SK-N-SH (cell line): ENCODE measurements at regions not wholly inside any gene's neighbourhood (a gene's known extent, or its start where the extent isn't known, plus 50 kb on each side); places are given as distances from the start of the nearest gene placed in this dataset.

Experiments used
- CTCF ChIA-PET: fragments of 300-600, 350-600 bp; formaldehyde crosslinking; extraction: SDS; loops from one replicate; lab custom pipeline; 2021; lab: Yijun Ruan, JAX
- POLR2A ChIA-PET: fragments of 350-600 bp; sonication (Branson Sonifier 250); formaldehyde crosslinking; extraction: SDS; loops from one replicate; lab custom pipeline; 2020; ENCODE audit warnings: antibody characterized with exemption, inconsistent platforms; lab: Yijun Ruan, JAX
- DNase-seq: peaks from one replicate; pipeline ENCODE4 v3.0.0; 2012
- H2AFZ ChIP-seq: fragments of 200-600 bp; sonication (generic); 2 replicates; pipeline ENCODE4 v1.8.1; 2016; ENCODE audit warnings: antibody characterized with exemption, mild to moderate bottlenecking, low read depth
- H3F3A ChIP-seq: fragments of 200-600 bp; sonication (generic); replicated peaks from 2 replicates; pipeline ENCODE3; 2016; ENCODE audit warnings: antibody characterized with exemption, mild to moderate bottlenecking; ENCODE audit not compliant: insufficient read depth
- H3K27ac ChIP-seq, 2 experiments: fragments of 200-500 bp in 1 of 2; fragments of 200-600 bp in 1 of 2; sonication (Bioruptor generic) in 1 of 2; sonication (generic), shearing (Covaris generic) in 1 of 2; 2 replicates each; pipeline versions ENCODE4 v1.5.1 to v1.6.1; 2014 to 2016; ENCODE audit warnings: low read depth in 2 of 2, inconsistent platforms in 1 of 2, low read length in 1 of 2, mild to moderate bottlenecking in 1 of 2, mixed read lengths in 1 of 2
- H3K27me3 ChIP-seq: fragments of 200-600 bp; sonication (generic), shearing (Covaris generic); 2 replicates; pipeline ENCODE4 v1.6.1; 2016; ENCODE audit warnings: mixed run types; ENCODE audit not compliant: insufficient read depth
- H3K36me3 ChIP-seq, 2 experiments: fragments of 200-500 bp in 1 of 2; fragments of 200-600 bp in 1 of 2; sonication (Bioruptor generic) in 1 of 2; sonication (generic) in 1 of 2; replicated peaks in 1 of 2; 2 replicates each; pipeline versions ENCODE3 to v1.5.1; 2014 to 2016; ENCODE audit warnings: low read length in 1 of 2, mild to moderate bottlenecking in 1 of 2; ENCODE audit not compliant: insufficient read depth in 2 of 2, control insufficient read depth in 1 of 2
- H3K4me1 ChIP-seq, 2 experiments: fragments of 200-500 bp in 1 of 2; fragments of 200-600 bp in 1 of 2; sonication (Bioruptor generic) in 1 of 2; sonication (generic), shearing (Covaris generic) in 1 of 2; 2 replicates each; pipeline versions ENCODE4 v1.5.1 to v1.6.1; 2014 to 2016; ENCODE audit warnings: low read depth in 1 of 2, low read length in 1 of 2, mixed run types in 1 of 2; ENCODE audit not compliant: insufficient read depth in 2 of 2, control insufficient read depth in 1 of 2
- H3K4me2 ChIP-seq: fragments of 200-600 bp; sonication (generic), shearing (Covaris generic); 2 replicates; pipeline ENCODE4 v1.6.1; 2017; ENCODE audit warnings: mixed run types
- H3K4me3 ChIP-seq, 2 experiments: fragments of 200-500 bp in 1 of 2; fragments of 200-600 bp in 1 of 2; sonication (Bioruptor generic) in 1 of 2; sonication (generic), shearing (Covaris generic) in 1 of 2; 2 replicates each; pipeline versions ENCODE4 v1.5.1 to v1.8.1; 2014 to 2016; ENCODE audit warnings: low read depth in 2 of 2, inconsistent platforms in 1 of 2, low read length in 1 of 2, mild to moderate bottlenecking in 1 of 2, mixed read lengths in 1 of 2, moderate library complexity in 1 of 2
- H3K79me2 ChIP-seq: fragments of 200-600 bp; sonication (generic); 2 replicates; pipeline ENCODE4 v1.8.1; 2017; ENCODE audit warnings: mild to moderate bottlenecking; ENCODE audit not compliant: insufficient read depth
- H3K9ac ChIP-seq: fragments of 200-600 bp; sonication (generic); 2 replicates; pipeline ENCODE4 v1.6.1; 2017; ENCODE audit warnings: mixed run types
- H3K9me2 ChIP-seq: fragments of 200-600 bp; sonication (generic); 2 replicates; pipeline ENCODE4 v1.6.1; 2017; ENCODE audit warnings: mixed run types
- H3K9me3 ChIP-seq: fragments of 200-600 bp; sonication (generic); 2 replicates; pipeline ENCODE4 v1.6.1; 2017; ENCODE audit warnings: mixed run types, mild to moderate bottlenecking, moderate library complexity
- H4K20me1 ChIP-seq: fragments of 200-600 bp; sonication (generic); 2 replicates; pipeline ENCODE4 v1.6.1; 2017; ENCODE audit warnings: mild to moderate bottlenecking, mixed run types; ENCODE audit not compliant: insufficient read depth
- CHD2 ChIP-seq: fragments of 150-350 bp; IDR thresholded peaks from 2 replicates; pipeline ENCODE4 v1.6.1; 2018; ENCODE audit warnings: low read length; ENCODE audit not compliant: partially characterized antibody
- ELF1 ChIP-seq: IDR thresholded peaks from 2 replicates; pipeline ENCODE4 v1.4.0; 2012
- EP300 ChIP-seq, 2 experiments: IDR thresholded peaks; 2 replicates each; pipeline versions ENCODE4 v1.4.0 to v1.6.1; 2012; ENCODE audit warnings: borderline replicate concordance in 1 of 2, low read depth in 1 of 2, low read length in 1 of 2
- EZH2phosphoT487 ChIP-seq: fragments of 200-600 bp; sonication (generic); IDR thresholded peaks from 2 replicates; pipeline ENCODE4 v1.6.1; 2017; ENCODE audit warnings: low read depth, mixed run types, mild to moderate bottlenecking, antibody characterized with exemption, moderate library complexity, borderline replicate concordance
- FOSL2 ChIP-seq: IDR thresholded peaks from 2 replicates; pipeline ENCODE4 v1.4.0; 2012; ENCODE audit warnings: low read depth, mild to moderate bottlenecking, moderate library complexity, borderline replicate concordance
- FOXM1 ChIP-seq: IDR thresholded peaks from 2 replicates; pipeline ENCODE4 v1.4.0; 2012; ENCODE audit warnings: low read depth, mild to moderate bottlenecking
- JUND ChIP-seq: IDR thresholded peaks from 2 replicates; pipeline ENCODE4 v1.4.0; 2012
- MEF2A ChIP-seq: IDR thresholded peaks from 2 replicates; pipeline ENCODE4 v1.4.0; 2012; ENCODE audit warnings: low read depth, borderline replicate concordance
- MXI1 ChIP-seq: IDR thresholded peaks from 2 replicates; pipeline ENCODE4 v1.6.1; 2012; ENCODE audit warnings: mild to moderate bottlenecking, low read depth, low read length, improper control_type of control experiment
- NRF1 ChIP-seq: IDR thresholded peaks from 2 replicates; pipeline ENCODE4 v1.6.1; 2012; ENCODE audit warnings: low read depth, mild to moderate bottlenecking, low read length
- POLR2AphosphoS5 ChIP-seq: IDR thresholded peaks from 2 replicates; pipeline ENCODE4 v1.6.1; 2012; ENCODE audit warnings: low read depth, low read length
- RAD21 ChIP-seq: IDR thresholded peaks from 2 replicates; pipeline ENCODE4 v1.6.1; 2012; ENCODE audit warnings: mild to moderate bottlenecking, low read length
- RFX5 ChIP-seq: IDR thresholded peaks from 2 replicates; pipeline ENCODE4 v1.6.1; 2012; ENCODE audit warnings: mild to moderate bottlenecking, improper control_type of control experiment, low read length
- RXRA ChIP-seq: IDR thresholded peaks from 2 replicates; pipeline ENCODE4 v1.4.0; 2012; ENCODE audit warnings: low read depth, mild to moderate bottlenecking, borderline replicate concordance
- SIN3A ChIP-seq: IDR thresholded peaks from 2 replicates; pipeline ENCODE4 v1.6.1; 2012; ENCODE audit warnings: low read depth, mild to moderate bottlenecking, low read length, moderate library complexity, borderline replicate concordance
- SMC3 ChIP-seq: IDR thresholded peaks from 2 replicates; pipeline ENCODE4 v1.6.1; 2012; ENCODE audit warnings: low read depth, low read length, improper control_type of control experiment
- TCF12 ChIP-seq: IDR thresholded peaks from 2 replicates; pipeline ENCODE4 v1.4.0; 2012
- TEAD4 ChIP-seq: IDR thresholded peaks from 2 replicates; pipeline ENCODE4 v1.4.0; 2012; ENCODE audit warnings: mild to moderate bottlenecking, borderline replicate concordance; ENCODE audit not compliant: insufficient read depth
- YY1 ChIP-seq: IDR thresholded peaks from 2 replicates; pipeline ENCODE4 v1.4.0; 2012; ENCODE audit warnings: low read depth, mild to moderate bottlenecking
- whole genome bisulfite sequencing: methylation state at CpG from one replicate; pipeline ENCODE4 v1.1.6; 2017; ENCODE audit warnings: low lambda C conversion rate; 5-methylcytosine and 5-hydroxymethylcytosine counted together
- TF ChIP-seq, protein P1 (sequence below): fragments of 200-600 bp; sonication (generic); IDR thresholded peaks from 2 replicates; pipeline ENCODE4 v1.6.1; 2017; ENCODE audit warnings: antibody characterized with exemption, mild to moderate bottlenecking, moderate library complexity
- TF ChIP-seq, protein P2 (sequence below): IDR thresholded peaks from 2 replicates; pipeline ENCODE4 v1.4.0; 2012; ENCODE audit warnings: low read depth, borderline replicate concordance
- TF ChIP-seq, protein P3 (sequence below): fragments of 150-350 bp; IDR thresholded peaks from 2 replicates; pipeline ENCODE4 v1.6.1; 2017; ENCODE audit warnings: antibody characterized with exemption, low read length, low read depth, borderline replicate concordance

DNA sequence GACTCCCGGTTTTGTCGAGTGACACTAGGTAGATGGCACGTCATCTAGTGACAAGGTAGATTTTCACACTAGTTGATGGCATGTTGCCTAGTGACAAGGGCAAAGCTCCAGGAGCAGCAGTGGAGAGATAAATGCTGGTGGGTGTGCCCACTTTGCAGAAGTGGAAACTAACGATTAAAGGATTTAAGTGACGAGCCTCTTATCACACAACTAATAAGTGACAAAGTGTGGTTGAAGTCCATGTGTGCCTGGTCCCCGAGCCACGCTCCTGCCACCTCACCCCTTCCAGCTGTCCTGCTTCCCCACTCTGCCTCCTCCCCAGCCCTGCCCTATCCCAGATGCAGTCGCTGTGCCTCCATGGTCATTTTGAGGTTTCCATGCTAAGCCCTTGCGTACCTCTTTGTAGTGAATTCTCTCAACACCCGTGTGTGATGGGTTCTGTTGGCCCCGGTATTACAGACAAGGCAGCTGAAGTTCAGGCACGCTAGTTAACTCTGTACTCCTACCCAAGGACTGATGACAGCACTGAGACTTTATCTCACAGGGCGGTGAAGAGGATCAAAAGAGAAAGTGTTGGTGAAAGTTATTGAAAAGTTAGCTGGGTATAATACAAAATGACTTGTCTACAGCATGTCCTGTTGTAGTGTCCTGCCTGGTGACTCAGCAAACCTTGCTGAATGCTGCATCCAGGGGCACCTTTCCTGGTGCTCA is 113.4 kb upstream of the GLI2 start:
- DNase-seq: no peak
- Histone ChIP-seq H3K27ac (no peak overlapping the region), H3K4me2 (no peak overlapping the region), H3K9ac (no peak overlapping the region), H4K20me1 (no peaks in the 10 kb centered on the region), H3K4me3 (no peak overlapping the region), H3K36me3 (no peaks in the 10 kb centered on the region), H3F3A (no peaks in the 10 kb centered on the region), H3K27me3 (no peaks in the 10 kb centered on the region), H2AFZ (no peak overlapping the region), H3K4me1 (no peaks in the 10 kb centered on the region; a peak in 1 of 4 replicates), H3K9me2 (no peaks in the 10 kb centered on the region), H3K79me2 (no peaks in the 10 kb centered on the region), H3K9me3 (no peaks in the 10 kb centered on the region)
- ChIA-PET CTCF (no interaction called here), POLR2A (no interaction called here)
- WGBS: 69% methylated on average over 13 of the region's 13 CpGs
- no peak for TF ChIP-seq SMC3
- TF ChIP-seq, protein P1, sequence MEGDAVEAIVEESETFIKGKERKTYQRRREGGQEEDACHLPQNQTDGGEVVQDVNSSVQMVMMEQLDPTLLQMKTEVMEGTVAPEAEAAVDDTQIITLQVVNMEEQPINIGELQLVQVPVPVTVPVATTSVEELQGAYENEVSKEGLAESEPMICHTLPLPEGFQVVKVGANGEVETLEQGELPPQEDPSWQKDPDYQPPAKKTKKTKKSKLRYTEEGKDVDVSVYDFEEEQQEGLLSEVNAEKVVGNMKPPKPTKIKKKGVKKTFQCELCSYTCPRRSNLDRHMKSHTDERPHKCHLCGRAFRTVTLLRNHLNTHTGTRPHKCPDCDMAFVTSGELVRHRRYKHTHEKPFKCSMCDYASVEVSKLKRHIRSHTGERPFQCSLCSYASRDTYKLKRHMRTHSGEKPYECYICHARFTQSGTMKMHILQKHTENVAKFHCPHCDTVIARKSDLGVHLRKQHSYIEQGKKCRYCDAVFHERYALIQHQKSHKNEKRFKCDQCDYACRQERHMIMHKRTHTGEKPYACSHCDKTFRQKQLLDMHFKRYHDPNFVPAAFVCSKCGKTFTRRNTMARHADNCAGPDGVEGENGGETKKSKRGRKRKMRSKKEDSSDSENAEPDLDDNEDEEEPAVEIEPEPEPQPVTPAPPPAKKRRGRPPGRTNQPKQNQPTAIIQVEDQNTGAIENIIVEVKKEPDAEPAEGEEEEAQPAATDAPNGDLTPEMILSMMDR: no peak
- no peak for TF ChIP-seq NRF1
- no peak for TF ChIP-seq SIN3A
- no peak for TF ChIP-seq FOSL2
- TF ChIP-seq FOXM1: no peak
- no peak for TF ChIP-seq ELF1
- TF ChIP-seq MEF2A: no peak
- no peak for TF ChIP-seq TCF12
- TF ChIP-seq, protein P2, sequence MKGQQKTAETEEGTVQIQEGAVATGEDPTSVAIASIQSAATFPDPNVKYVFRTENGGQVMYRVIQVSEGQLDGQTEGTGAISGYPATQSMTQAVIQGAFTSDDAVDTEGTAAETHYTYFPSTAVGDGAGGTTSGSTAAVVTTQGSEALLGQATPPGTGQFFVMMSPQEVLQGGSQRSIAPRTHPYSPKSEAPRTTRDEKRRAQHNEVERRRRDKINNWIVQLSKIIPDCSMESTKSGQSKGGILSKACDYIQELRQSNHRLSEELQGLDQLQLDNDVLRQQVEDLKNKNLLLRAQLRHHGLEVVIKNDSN: no peak
- no peak for TF ChIP-seq RXRA
- no peak for TF ChIP-seq MXI1
- no peak for TF ChIP-seq EZH2phosphoT487

DNA sequence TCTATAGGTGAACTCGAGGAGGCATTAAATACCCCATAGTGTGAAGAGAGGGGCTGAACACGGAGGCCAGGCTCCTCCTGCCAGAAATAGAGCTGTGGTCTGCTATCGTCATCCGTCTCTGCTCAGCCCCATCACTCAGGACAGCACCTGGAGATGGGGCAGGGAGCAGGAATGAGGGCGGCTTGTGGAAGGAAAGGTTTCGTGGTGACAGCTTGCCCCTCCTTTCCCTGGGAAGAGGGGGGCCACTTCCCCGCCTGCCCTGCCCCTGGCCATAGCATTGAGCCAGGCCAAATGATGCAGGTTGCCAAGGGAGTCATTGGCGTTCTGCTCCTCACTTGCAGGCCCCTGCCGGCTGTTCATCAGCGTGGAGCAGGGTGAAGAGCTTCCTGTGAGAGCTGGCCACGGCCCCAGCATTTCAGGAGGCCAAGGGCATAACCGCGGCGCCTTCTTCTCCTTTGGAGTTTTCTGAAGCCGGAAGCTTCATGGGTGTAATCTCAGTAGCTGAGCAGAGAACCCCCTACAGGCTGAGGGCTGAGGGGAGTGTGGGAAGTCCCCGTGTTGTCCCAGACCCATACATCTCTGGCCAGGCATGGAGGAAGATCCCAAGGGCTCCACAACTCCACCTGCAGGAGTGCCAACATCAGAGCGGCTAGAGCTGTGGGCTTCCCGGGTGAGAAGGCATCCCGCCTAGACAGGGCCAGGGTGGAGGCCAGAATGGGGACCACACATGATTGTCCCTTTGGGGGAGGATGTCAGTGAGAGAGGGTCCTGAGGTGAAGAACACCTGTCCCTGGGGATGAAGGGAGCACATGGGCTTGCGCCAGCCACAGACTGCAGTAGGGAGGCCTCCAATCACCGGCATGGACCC is 112.5 kb upstream of the GLI2 start:
- ChIA-PET CTCF (no interaction called here), POLR2A (no interaction called here)
- no peak overlapping the region for H2AFZ ChIP-seq
- no peak overlapping the region for H3K4me3 ChIP-seq
- no peaks in the 10 kb centered on the region for H3K79me2 ChIP-seq
- no peaks in the 10 kb centered on the region for H3K36me3 ChIP-seq
- TF ChIP-seq FOSL2 (no peak), YY1 (no peak), NRF1 (no peak), JUND (no peak), MXI1 (no peak), RAD21 (no peak), RFX5 (no peak), SIN3A (no peak), RXRA (no peak), EP300 (IDR thresholded peaks at IDR 0.05; ENCODE audit: borderline replicate concordance in 1 of 2, low read depth in 1 of 2, low read length in 1 of 2) (no peak), TEAD4 (no peak), POLR2AphosphoS5 (no peak), CHD2 (no peak), ELF1 (no peak), FOXM1 (no peak)
- TF ChIP-seq, protein P3, sequence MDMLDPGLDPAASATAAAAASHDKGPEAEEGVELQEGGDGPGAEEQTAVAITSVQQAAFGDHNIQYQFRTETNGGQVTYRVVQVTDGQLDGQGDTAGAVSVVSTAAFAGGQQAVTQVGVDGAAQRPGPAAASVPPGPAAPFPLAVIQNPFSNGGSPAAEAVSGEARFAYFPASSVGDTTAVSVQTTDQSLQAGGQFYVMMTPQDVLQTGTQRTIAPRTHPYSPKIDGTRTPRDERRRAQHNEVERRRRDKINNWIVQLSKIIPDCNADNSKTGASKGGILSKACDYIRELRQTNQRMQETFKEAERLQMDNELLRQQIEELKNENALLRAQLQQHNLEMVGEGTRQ: no peak
- no peak overlapping the region for H3K4me2 ChIP-seq
- H3F3A ChIP-seq: no peaks in the 10 kb centered on the region
- H3K9me2 ChIP-seq: no peaks in the 10 kb centered on the region
- no peaks in the 10 kb centered on the region for H3K27me3 ChIP-seq
- 67% methylated on average over 13 of the region's 21 CpGs for WGBS
- no peak overlapping the region for H3K9ac ChIP-seq
- no peaks in the 10 kb centered on the region; a peak in 1 of 4 replicates for H3K4me1 ChIP-seq
- no peak for DNase-seq
- no peak overlapping the region for H3K27ac ChIP-seq
- no peaks in the 10 kb centered on the region for H4K20me1 ChIP-seq
- no peaks in the 10 kb centered on the region for H3K9me3 ChIP-seq
